Stimulated activated CD8-positive, alpha-beta memory T cell treated with anti-CD3 and anti-CD28 coated beads, Interleukin-15, amount 100 ng/mL, for 4 hours (primary cell): ENCODE measurements at regions not wholly inside any gene's neighbourhood (a gene's known extent, or its start where the extent isn't known, plus 50 kb on each side); places are given as distances from the start of the nearest gene placed in this dataset.

Experiments used
- DNase-seq, 2 donors: peaks; one replicate each; pipeline ENCODE4 v3.0.0-alpha.2; 2020; ENCODE audit warnings: low read depth in 2 of 2

DNA sequence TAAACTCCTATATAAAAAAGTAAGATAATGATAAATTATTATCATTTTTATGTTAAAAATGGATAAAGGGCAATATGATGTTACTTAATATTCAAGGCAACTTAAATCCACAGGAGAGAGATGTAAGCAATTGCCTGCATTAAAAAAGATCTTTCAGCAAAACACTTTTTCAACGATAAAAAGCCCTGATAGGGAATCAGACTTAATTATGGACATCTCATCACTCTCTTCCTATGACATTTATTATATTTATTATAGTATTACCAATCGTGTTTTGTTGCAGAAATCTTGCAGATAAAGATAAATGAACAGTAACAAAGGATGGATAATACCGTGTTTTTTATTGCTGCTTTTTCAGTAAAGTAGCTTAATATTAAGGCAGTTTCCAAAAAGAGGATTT, 178.5 kb downstream of the SH2D1A start:
- no peak for DNase-seq

GRCh38 chrX:124529786-124530185, 183.4 kb downstream of the SH2D1A start:
- no peak for DNase-seq

GRCh38 chrX:124530803-124531202, 184.4 kb downstream of the SH2D1A start:
- no peak for DNase-seq

DNA sequence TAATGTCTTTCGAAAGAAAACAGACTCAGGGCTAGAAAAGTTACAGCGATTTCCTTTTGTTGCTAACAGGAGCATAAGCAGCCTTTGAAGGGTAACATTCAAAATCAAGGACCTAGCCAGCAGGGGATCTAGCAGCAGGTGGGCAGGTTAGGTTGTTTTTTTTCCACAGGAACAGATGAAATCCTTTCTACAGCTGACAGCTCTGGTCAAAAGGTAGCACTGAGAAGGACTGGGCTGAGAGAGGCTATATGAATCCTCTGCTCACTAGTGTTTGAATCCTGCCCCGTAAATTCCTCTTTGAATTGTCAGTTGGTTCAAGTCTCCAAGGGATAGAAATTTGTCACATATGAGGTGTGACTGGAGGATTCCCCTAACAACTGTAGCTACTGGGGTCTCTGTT, 188.2 kb downstream of the SH2D1A start:
- DNase-seq: no peak

DNA sequence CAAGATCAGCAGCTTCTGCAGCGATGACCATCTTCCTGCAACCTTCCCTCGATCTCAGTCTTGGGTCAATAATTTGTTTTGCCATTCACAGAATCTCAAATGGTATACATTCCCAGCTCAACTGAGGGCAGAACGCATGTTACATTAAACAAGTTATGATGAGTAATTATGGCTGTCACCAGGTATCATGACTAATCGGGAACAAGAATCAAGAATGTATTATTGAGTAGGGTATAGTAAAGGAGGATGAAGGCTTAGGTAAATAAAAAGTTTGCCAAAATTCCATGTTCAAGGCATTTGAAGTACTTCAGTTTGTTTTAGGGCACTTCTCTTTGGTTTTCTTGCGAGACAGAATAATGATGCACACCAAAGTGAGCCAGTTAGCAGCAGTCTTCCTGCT, 194.1 kb downstream of the SH2D1A start:
- no peak for DNase-seq

DNA sequence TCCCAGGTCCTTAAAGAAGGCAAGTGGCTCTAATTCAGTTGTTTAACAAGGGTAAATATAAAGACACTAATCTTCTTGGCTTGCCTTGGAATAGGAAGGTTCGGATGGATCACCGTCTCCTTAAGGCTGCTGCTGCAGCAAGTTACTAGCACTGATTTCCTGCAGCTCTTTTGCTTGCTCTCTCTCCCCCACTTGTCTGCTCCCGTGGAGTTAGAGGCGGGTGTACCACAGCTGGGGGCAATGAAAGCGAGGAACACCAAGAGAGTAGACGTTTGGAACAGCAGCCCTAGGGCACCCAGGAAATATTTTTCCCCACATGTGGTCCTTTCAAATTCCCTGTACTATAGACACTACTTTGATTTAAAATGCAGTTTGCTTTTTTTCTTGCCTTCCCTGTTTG, 202.2 kb downstream of the SH2D1A start:
- DNase-seq: no peak

GRCh38 chrX:124555036-124555595, 208.8 kb downstream of the SH2D1A start:
- no peak for DNase-seq

DNA sequence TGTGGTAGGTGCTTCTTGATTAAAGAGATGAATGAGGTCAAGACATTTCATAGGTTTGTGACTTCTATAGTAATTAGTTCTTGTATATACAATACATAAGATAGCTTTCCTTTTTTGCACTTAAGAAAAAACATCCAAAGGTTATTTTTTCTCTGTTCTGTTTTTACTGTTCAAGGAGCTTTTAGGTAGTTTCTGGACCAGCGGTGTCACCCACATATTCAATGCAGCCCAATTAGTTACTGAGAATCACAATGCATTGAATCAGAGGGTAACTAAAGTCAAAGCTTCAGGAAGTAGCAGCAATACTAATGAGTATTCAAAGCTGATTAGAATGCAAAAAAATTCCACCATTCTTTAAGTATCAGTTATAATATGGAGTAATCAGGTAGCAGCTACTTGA, 211.6 kb downstream of the SH2D1A start:
- DNase-seq: no peak

- no peak for DNase-seq
Measured at GRCh38 chrX:124573468-124573867, 227.1 kb downstream of the SH2D1A start.

DNA sequence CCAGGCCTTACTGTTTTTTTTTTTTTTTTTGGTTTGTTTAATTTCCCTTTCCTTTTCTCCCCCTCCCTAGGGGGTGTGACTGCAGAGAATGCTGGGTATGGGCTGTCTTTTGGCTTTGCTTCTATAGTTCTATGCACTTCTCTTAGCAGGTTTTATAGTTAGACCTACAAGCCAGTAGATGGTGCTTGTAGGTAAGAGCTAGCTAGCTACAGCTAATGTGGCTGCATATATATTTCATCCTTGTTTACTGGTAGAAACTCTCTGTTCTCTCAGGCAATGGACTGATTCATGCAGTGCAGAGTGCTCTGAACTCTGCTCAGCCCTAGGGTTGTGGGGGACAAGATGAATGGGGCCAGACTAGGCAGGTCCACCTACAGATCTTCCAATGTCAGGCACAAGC, 246.4 kb downstream of the SH2D1A start:
- no peak for DNase-seq

GRCh38 chrX:124594017-124594651, 247.8 kb downstream of the SH2D1A start:
- no peak for DNase-seq

GRCh38 chrX:124605511-124605910, 259.1 kb downstream of the SH2D1A start:
- no peak for DNase-seq

- no peak for DNase-seq
Measured at GRCh38 chrX:124606724-124607123, 260.4 kb downstream of the SH2D1A start.

GRCh38 chrX:124619710-124620109, 273.3 kb downstream of the SH2D1A start:
- no peak for DNase-seq

DNA sequence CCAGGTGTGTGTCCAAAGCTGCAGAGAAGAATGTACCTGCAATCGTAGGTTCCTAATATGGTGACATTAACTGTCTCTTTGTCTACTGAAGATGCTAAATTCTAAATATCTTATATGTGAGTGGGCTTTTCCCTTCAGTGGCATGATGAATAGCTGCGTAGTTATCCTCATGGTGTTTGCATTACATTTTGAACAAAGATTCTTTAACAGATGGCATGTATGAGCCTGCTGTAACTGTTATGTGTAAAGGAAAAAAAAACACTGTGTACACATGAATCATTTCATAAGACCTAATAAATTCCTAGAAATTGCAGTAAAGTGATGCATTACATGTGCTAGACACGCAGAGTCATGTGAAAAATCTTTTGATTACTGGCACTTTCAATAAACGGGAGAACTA, 288.0 kb downstream of the SH2D1A start:
- DNase-seq: no peak

DNA sequence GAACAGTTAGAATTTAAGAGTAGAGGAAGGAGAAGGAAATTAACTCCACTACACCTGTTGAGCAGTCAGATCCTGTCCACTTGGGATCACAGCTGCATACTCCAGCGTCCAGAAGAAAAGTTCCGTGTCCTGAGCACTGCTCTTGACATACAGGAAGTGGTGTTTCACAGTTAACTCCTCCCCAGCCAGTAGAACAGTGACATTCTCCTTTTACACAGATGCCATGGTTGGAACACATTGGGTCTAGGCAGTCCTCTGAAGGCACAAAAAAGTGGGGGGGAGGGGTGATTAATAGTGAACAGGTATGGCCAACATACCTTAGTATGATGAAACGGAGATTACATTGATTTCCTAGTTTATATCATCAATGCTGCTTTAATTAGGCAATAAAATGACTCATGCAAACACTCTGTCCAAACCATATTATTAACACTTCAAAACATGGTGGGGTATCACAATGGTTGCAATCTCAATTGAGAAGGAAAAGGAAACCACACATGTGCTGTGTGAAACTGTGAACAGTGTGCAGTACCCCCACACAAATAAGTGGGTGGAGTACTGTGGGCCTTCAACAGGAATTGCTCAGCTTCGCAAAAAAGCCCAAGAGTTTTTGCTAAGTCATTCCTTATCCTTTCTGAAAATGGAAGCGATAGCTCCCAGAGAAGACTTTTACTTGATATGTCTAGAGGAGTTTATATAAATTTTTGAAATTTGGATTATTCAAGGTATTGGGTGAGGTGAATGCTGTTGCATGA, 295.6 kb downstream of the SH2D1A start:
- DNase-seq: no peak

GRCh38 chrX:124646403-124646802, 300.0 kb downstream of the SH2D1A start:
- no peak for DNase-seq

GRCh38 chrX:124651031-124651430, 304.7 kb downstream of the SH2D1A start:
- DNase-seq: no peak

GRCh38 chrX:124665621-124666400, 319.4 kb downstream of the SH2D1A start:
- no peak for DNase-seq

GRCh38 chrX:124679199-124679598, 332.8 kb downstream of the SH2D1A start:
- DNase-seq: no peak

DNA sequence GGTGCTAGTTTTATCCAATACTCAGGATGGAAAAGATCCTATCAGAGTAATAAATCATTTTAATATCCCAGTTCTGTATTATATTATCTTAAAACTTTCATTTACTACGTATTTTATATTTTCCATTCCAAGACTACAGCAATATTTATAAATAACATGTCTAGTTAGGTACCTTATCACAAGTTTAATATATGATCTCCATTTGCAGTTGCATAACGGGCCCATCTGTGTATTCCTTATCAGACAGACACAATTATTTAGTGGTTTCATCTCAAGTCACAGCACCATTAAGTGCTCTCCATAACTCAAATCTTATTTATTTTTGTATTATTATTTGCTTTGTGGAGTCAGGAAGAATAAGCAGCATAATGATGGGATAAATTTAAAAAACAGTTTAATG, 333.9 kb downstream of the SH2D1A start:
- DNase-seq: no peak

DNA sequence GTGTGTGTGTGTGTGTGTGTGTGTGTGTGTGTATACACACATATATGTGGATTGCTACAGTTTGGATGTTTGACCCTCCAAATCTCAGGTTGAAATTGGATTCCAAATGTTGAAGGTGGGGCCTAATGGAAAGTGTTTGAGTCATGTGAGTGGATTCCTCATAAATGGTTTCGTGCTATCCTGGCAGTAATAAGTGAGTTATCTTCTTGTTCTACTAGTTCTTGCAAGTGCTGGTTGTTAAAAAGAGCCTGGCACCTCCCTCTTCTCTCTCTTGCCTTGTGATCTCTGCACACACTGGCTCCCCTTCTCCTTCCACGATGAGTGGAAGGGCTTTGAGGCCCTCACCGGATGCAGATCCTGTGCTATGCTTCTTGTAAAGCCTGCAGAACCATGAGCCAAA, 344.1 kb downstream of the SH2D1A start:
- DNase-seq: no peak

DNA sequence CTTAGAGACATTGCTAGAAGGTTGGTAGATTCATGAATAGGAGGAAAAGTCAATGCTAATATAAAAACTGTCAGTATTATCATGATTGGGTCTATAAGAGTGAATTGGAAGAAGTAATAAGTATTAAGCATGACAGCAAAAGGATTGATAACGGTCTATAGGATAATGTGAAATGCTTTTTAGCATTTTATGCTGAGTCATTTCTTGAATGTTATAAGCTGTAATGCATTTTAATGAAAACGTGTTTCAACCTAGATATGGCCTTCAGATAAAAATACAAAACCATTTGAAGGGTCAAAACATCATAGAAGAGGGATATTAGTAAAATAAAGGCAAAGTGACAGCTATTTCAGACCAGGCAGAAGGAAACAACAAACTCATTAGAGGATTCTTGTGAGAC, 353.5 kb downstream of the SH2D1A start:
- no peak for DNase-seq
